DOHH2 (cell line): ENCODE measurements at regions not wholly inside any gene's neighbourhood (a gene's known extent, or its start where the extent isn't known, plus 50 kb on each side); places are given as distances from the start of the nearest gene placed in this dataset.

Experiments
- H3F3A ChIP-seq: fragments of 200-600 bp; sonication (generic), shearing (Covaris generic); 2 replicates; pipeline ENCODE4 v1.6.0; 2016; ENCODE audit warnings: antibody characterized with exemption, mild to moderate bottlenecking; ENCODE audit not compliant: control insufficient read depth, insufficient read depth
- H3K27ac ChIP-seq: fragments of 200-600 bp; sonication (generic); 2 replicates; pipeline ENCODE4 v1.5.1; 2014; ENCODE audit warnings: low read depth, mild to moderate bottlenecking, low read length, moderate library complexity
- H3K27me3 ChIP-seq: fragments of 200-600 bp; sonication (generic); 2 replicates; pipeline ENCODE4 v1.6.1; 2014; ENCODE audit warnings: mild to moderate bottlenecking, low read length, mixed read lengths; ENCODE audit not compliant: control insufficient read depth
- H3K36me3 ChIP-seq: fragments of 200-600 bp; sonication (generic); 2 replicates; pipeline ENCODE4 v1.6.1; 2014; ENCODE audit warnings: mild to moderate bottlenecking, low read length, moderate library complexity, mixed read lengths; ENCODE audit not compliant: control insufficient read depth
- H3K4me1 ChIP-seq: fragments of 200-600 bp; sonication (generic); 2 replicates; pipeline ENCODE4 v1.6.1; 2014; ENCODE audit warnings: mild to moderate bottlenecking, low read length, mixed read lengths; ENCODE audit not compliant: control insufficient read depth
- H3K4me2 ChIP-seq: fragments of 200-600 bp; sonication (generic); 2 replicates; pipeline ENCODE4 v1.6.0; 2014; ENCODE audit warnings: mild to moderate bottlenecking, low read length, moderate library complexity
- H3K4me3 ChIP-seq: fragments of 200-600 bp; sonication (generic); 2 replicates; pipeline ENCODE4 v1.5.1; 2014; ENCODE audit warnings: mild to moderate bottlenecking, low read length, mixed read lengths
- H3K79me2 ChIP-seq: fragments of 200-600 bp; sonication (generic); 2 replicates; pipeline ENCODE4 v1.6.1; 2014; ENCODE audit warnings: mild to moderate bottlenecking, low read length, mixed read lengths; ENCODE audit not compliant: control insufficient read depth
- H3K9me2 ChIP-seq: fragments of 200-600 bp; sonication (generic); replicated peaks from 2 replicates; pipeline ENCODE4 v1.6.1; 2014; ENCODE audit warnings: mild to moderate bottlenecking, low read length, mixed read lengths; ENCODE audit not compliant: control insufficient read depth
- H3K9me3 ChIP-seq: fragments of 200-600 bp; sonication (generic); 2 replicates; pipeline ENCODE4 v1.6.1; 2014; ENCODE audit warnings: antibody characterized with exemption, low read length, mixed read lengths; ENCODE audit not compliant: control insufficient read depth, insufficient read depth
- H4K20me1 ChIP-seq: fragments of 200-600 bp; sonication (generic); 2 replicates; pipeline ENCODE4 v1.6.0; 2014; ENCODE audit warnings: low read depth, mild to moderate bottlenecking, antibody characterized with exemption, low read length, moderate library complexity; ENCODE audit not compliant: control insufficient read depth, insufficient read depth
- CTCF ChIP-seq: fragments of 200-600 bp; sonication (generic); IDR thresholded peaks from one replicate; pipeline ENCODE4 v1.5.1; 2014; ENCODE audit warnings: antibody characterized with exemption, mild to moderate bottlenecking, low read depth, low read length; ENCODE audit not compliant: poor library complexity, severe bottlenecking
- EZH2phosphoT487 ChIP-seq: fragments of 200-600 bp; sonication (generic); IDR thresholded peaks from 2 replicates; pipeline ENCODE4 v1.6.1; 2017; ENCODE audit warnings: borderline replicate concordance, mild to moderate bottlenecking, antibody characterized with exemption, low read length, moderate library complexity, mixed read lengths

- no peak overlapping the region for H3K4me2 ChIP-seq
- H3F3A ChIP-seq: no peaks in the 10 kb centered on the region
- H3K27ac ChIP-seq: no peak overlapping the region
- no peaks in the 10 kb centered on the region for H3K9me2 ChIP-seq
- no peaks in the 10 kb centered on the region for H3K4me1 ChIP-seq
- no peak overlapping the region for H3K4me3 ChIP-seq
- H3K36me3 ChIP-seq: no peaks in the 10 kb centered on the region
- no peaks in the 10 kb centered on the region for H3K79me2 ChIP-seq
- H3K9me3 ChIP-seq: no peaks in the 10 kb centered on the region
- H4K20me1 ChIP-seq: no peaks in the 10 kb centered on the region
- no peaks in the 10 kb centered on the region for H3K27me3 ChIP-seq
- TF ChIP-seq CTCF (no peak), EZH2phosphoT487 (no peak)
Observed at GRCh38 chr6:147716434-147716833, 207.9 kb downstream of the SAMD5 start.

GRCh38 chr6:147717991-147718390 lies 209.5 kb downstream of the SAMD5 start:
- TF ChIP-seq CTCF: no peak
- TF ChIP-seq EZH2phosphoT487: no peak
- Histone ChIP-seq H3K9me3 (no peaks in the 10 kb centered on the region), H3F3A (no peaks in the 10 kb centered on the region), H3K4me3 (no peak overlapping the region), H3K79me2 (no peaks in the 10 kb centered on the region), H3K9me2 (no peaks in the 10 kb centered on the region), H4K20me1 (no peaks in the 10 kb centered on the region), H3K4me1 (no peaks in the 10 kb centered on the region), H3K36me3 (no peaks in the 10 kb centered on the region), H3K27ac (no peak overlapping the region), H3K27me3 (no peaks in the 10 kb centered on the region), H3K4me2 (no peak overlapping the region)

- Histone ChIP-seq H3K27ac (no peak overlapping the region), H3K79me2 (no peaks in the 10 kb centered on the region), H3K4me2 (no peak overlapping the region), H3K4me3 (no peak overlapping the region), H3K27me3 (no peaks in the 10 kb centered on the region), H3K36me3 (no peaks in the 10 kb centered on the region), H3F3A (no peaks in the 10 kb centered on the region), H3K4me1 (no peaks in the 10 kb centered on the region), H3K9me2 (no peaks in the 10 kb centered on the region), H4K20me1 (no peaks in the 10 kb centered on the region), H3K9me3 (no peaks in the 10 kb centered on the region)
- TF ChIP-seq EZH2phosphoT487 (no peak), CTCF (no peak)
Observed at GRCh38 chr6:147722158-147722557, 213.7 kb downstream of the SAMD5 start.

GRCh38 chr6:147724454-147724853 lies 216.0 kb downstream of the SAMD5 start:
- no peaks in the 10 kb centered on the region for H3K9me3 ChIP-seq
- H3K27me3 ChIP-seq: no peaks in the 10 kb centered on the region
- TF ChIP-seq EZH2phosphoT487 (no peak), CTCF (no peak)
- no peaks in the 10 kb centered on the region for H3K79me2 ChIP-seq
- no peak overlapping the region for H3K27ac ChIP-seq
- no peak overlapping the region for H3K4me2 ChIP-seq
- no peaks in the 10 kb centered on the region for H4K20me1 ChIP-seq
- H3K9me2 ChIP-seq: no peaks in the 10 kb centered on the region
- H3K36me3 ChIP-seq: no peaks in the 10 kb centered on the region
- H3F3A ChIP-seq: no peaks in the 10 kb centered on the region
- H3K4me1 ChIP-seq: no peaks in the 10 kb centered on the region
- no peak overlapping the region for H3K4me3 ChIP-seq
